NT2/D1 (cell line): ENCODE measurements at regions not wholly inside any gene's neighbourhood (a gene's known extent, or its start where the extent isn't known, plus 50 kb on each side); places are given as distances from the start of the nearest gene placed in this dataset.

Experiments used
- YY1 ChIP-seq: IDR thresholded peaks from 2 replicates; pipeline ENCODE4 v1.6.1; 2011; ENCODE audit not compliant: insufficient read length, insufficient read depth
- ZNF274 ChIP-seq: IDR thresholded peaks from 2 replicates; pipeline ENCODE4 v1.6.1; 2011; ENCODE audit warnings: mild to moderate bottlenecking, low read depth, low read length

GRCh38 chr3:55245351-55245750 is 241.8 kb downstream of the WNT5A start:
- TF ChIP-seq YY1 = no peak
- no peak for TF ChIP-seq ZNF274
